ENCODE measurements at regions not wholly inside any gene's neighbourhood (a gene's known extent, or its start where the extent isn't known, plus 50 kb on each side); places are given as distances from the start of the nearest gene placed in this dataset.

DNA sequence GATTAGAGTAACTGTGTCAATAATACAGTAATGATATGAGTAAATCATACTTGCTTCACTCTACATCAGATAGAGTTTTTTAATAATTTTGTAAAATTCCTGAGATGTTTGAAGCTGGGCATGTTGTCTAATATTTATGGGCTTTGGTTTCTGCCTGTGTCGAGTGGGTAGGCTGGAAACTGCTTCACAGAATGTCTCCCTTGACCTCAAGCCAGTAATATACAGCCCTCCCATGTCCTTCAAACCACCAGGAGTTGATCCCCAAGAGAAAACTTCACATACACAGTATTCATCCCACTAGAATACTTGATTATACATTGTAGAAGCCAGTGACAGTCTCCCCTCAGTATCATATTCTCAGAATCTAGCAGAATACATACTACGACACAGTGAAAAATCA, 284.8 kb upstream of the TENM3 start:
- intact Hi-C loops (cut with micrococcal nuclease), result no loop called here
- ChIA-PET RAD21 (ENCODE audit: low non-redundant PET in 1 of 2, low total read pairs in 2 of 2, uncharacterized antibody in 2 of 2, unreplicated experiment in 2 of 2) (no interaction called here), CTCF (no interaction called here), POLR2A (no interaction called here)
- BruUV-seq (replicated peaks), result no TSS peak
- no peaks in the 10 kb centered on the region for H3K9me2 ChIP-seq (ENCODE audit: insufficient read depth)
- H3K27me3 ChIP-seq (ENCODE audit: insufficient read depth, low read length), result peaks cover 4% of the 10 kb centered on the region; the same call in 1 of the 2 replicates
- no peak overlapping the region for H3K9ac ChIP-seq (ENCODE audit: low read length)
- TF ChIP-seq ZFX (IDR thresholded peaks at IDR 0.05), result no peak
- no peak for TF ChIP-seq CEBPB (IDR thresholded peaks at IDR 0.05; ENCODE audit: low read depth)
- TF ChIP-seq, protein P1, sequence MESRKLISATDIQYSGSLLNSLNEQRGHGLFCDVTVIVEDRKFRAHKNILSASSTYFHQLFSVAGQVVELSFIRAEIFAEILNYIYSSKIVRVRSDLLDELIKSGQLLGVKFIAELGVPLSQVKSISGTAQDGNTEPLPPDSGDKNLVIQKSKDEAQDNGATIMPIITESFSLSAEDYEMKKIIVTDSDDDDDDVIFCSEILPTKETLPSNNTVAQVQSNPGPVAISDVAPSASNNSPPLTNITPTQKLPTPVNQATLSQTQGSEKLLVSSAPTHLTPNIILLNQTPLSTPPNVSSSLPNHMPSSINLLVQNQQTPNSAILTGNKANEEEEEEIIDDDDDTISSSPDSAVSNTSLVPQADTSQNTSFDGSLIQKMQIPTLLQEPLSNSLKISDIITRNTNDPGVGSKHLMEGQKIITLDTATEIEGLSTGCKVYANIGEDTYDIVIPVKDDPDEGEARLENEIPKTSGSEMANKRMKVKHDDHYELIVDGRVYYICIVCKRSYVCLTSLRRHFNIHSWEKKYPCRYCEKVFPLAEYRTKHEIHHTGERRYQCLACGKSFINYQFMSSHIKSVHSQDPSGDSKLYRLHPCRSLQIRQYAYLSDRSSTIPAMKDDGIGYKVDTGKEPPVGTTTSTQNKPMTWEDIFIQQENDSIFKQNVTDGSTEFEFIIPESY (IDR thresholded peaks at IDR 0.05; ENCODE audit: extremely low read depth, insufficient replicate concordance, low read length), result no peak
- TF ChIP-seq RAD21 (IDR thresholded peaks at IDR 0.05; ENCODE audit: low read depth), result no peak
- no peak for TF ChIP-seq FOSL1 (IDR thresholded peaks at IDR 0.05; ENCODE audit: low read depth)
- TF ChIP-seq, protein P2, sequence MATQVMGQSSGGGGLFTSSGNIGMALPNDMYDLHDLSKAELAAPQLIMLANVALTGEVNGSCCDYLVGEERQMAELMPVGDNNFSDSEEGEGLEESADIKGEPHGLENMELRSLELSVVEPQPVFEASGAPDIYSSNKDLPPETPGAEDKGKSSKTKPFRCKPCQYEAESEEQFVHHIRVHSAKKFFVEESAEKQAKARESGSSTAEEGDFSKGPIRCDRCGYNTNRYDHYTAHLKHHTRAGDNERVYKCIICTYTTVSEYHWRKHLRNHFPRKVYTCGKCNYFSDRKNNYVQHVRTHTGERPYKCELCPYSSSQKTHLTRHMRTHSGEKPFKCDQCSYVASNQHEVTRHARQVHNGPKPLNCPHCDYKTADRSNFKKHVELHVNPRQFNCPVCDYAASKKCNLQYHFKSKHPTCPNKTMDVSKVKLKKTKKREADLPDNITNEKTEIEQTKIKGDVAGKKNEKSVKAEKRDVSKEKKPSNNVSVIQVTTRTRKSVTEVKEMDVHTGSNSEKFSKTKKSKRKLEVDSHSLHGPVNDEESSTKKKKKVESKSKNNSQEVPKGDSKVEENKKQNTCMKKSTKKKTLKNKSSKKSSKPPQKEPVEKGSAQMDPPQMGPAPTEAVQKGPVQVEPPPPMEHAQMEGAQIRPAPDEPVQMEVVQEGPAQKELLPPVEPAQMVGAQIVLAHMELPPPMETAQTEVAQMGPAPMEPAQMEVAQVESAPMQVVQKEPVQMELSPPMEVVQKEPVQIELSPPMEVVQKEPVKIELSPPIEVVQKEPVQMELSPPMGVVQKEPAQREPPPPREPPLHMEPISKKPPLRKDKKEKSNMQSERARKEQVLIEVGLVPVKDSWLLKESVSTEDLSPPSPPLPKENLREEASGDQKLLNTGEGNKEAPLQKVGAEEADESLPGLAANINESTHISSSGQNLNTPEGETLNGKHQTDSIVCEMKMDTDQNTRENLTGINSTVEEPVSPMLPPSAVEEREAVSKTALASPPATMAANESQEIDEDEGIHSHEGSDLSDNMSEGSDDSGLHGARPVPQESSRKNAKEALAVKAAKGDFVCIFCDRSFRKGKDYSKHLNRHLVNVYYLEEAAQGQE (IDR thresholded peaks at IDR 0.05; ENCODE audit: low read depth), result no peak
- TF ChIP-seq JUND (IDR thresholded peaks at IDR 0.05), result no peak
- no peak for TF ChIP-seq EGR1 (IDR thresholded peaks at IDR 0.05; ENCODE audit: low read depth)
- TF ChIP-seq ZNF274 (IDR thresholded peaks at IDR 0.05; ENCODE audit: low read depth, low read length), result no peak
- no peak for TF ChIP-seq SP1 (IDR thresholded peaks at IDR 0.05; ENCODE audit: low read depth)
- TF ChIP-seq, protein P3, sequence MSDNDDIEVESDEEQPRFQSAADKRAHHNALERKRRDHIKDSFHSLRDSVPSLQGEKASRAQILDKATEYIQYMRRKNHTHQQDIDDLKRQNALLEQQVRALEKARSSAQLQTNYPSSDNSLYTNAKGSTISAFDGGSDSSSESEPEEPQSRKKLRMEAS (IDR thresholded peaks at IDR 0.05), result no peak
- TF ChIP-seq YY1 (IDR thresholded peaks at IDR 0.05; ENCODE audit: extremely low read depth, insufficient replicate concordance, low read depth, low read length), result no peak
- no peak for TF ChIP-seq ELF1 (IDR thresholded peaks at IDR 0.05; ENCODE audit: borderline replicate concordance, low read depth)
- no peak for TF ChIP-seq POLR2AphosphoS5 (IDR thresholded peaks at IDR 0.05; ENCODE audit: low read depth, low read length)
- TF ChIP-seq POLR2A (IDR thresholded peaks at IDR 0.05; ENCODE audit: borderline replicate concordance, extremely low read depth, insufficient read depth, insufficient read length), result no peak
- TF ChIP-seq, protein P4, sequence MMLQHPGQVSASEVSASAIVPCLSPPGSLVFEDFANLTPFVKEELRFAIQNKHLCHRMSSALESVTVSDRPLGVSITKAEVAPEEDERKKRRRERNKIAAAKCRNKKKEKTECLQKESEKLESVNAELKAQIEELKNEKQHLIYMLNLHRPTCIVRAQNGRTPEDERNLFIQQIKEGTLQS (IDR thresholded peaks at IDR 0.05), result no peak
- no peak for TF ChIP-seq TCF7L2 (IDR thresholded peaks at IDR 0.05; ENCODE audit: borderline replicate concordance, extremely low read depth, insufficient read depth, insufficient read length)
- TF ChIP-seq, protein P5, sequence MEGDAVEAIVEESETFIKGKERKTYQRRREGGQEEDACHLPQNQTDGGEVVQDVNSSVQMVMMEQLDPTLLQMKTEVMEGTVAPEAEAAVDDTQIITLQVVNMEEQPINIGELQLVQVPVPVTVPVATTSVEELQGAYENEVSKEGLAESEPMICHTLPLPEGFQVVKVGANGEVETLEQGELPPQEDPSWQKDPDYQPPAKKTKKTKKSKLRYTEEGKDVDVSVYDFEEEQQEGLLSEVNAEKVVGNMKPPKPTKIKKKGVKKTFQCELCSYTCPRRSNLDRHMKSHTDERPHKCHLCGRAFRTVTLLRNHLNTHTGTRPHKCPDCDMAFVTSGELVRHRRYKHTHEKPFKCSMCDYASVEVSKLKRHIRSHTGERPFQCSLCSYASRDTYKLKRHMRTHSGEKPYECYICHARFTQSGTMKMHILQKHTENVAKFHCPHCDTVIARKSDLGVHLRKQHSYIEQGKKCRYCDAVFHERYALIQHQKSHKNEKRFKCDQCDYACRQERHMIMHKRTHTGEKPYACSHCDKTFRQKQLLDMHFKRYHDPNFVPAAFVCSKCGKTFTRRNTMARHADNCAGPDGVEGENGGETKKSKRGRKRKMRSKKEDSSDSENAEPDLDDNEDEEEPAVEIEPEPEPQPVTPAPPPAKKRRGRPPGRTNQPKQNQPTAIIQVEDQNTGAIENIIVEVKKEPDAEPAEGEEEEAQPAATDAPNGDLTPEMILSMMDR (IDR thresholded peaks at IDR 0.05 in 2 of 3, conservative IDR thresholded peaks at IDR 0.05 in 1 of 3; ENCODE audit: borderline replicate concordance in 1 of 3, insufficient read depth in 1 of 3, low read depth in 2 of 3, low read length in 2 of 3), result no peak
- TF ChIP-seq SRF (IDR thresholded peaks at IDR 0.05; ENCODE audit: low read depth), result no peak
- no peak overlapping the region for H3K4me3 ChIP-seq (replicated peaks in 1 of 2; ENCODE audit: low read depth in 1 of 2, low read length in 2 of 2)
- DNase-seq (ENCODE audit: low read depth, low spot score) (no peak), ATAC-seq (no peak)
- H3K79me2 ChIP-seq (ENCODE audit: insufficient read depth, low read length), result no peaks in the 10 kb centered on the region
- H3K36me3 ChIP-seq (ENCODE audit: control insufficient read depth in 1 of 2, insufficient read depth in 2 of 2, low read length in 2 of 2), result no peaks in the 10 kb centered on the region
- no peaks in the 10 kb centered on the region for H4K20me1 ChIP-seq (ENCODE audit: insufficient read depth)
- no peak overlapping the region for H3K4me2 ChIP-seq (ENCODE audit: low read length)
- H3K9me3 ChIP-seq (ENCODE audit: control insufficient read depth in 1 of 2, insufficient read depth in 1 of 2, low read depth in 1 of 2, low read length in 2 of 2), result 0 out of 4 replicates have a peak, but pooled peaks cover 0 to 3% of the 10 kb centered on the region in 2 experiments
- no peak overlapping the region for H2AFZ ChIP-seq (ENCODE audit: low read depth, low read length, poor library complexity, severe bottlenecking)
- no peak overlapping the region for H3K27ac ChIP-seq (ENCODE audit: low read depth, low read length)
- no peaks in the 10 kb centered on the region for H3K4me1 ChIP-seq (ENCODE audit: control insufficient read depth in 1 of 2, insufficient read depth in 2 of 2, low read length in 2 of 2)

All from HCT116 (cell line).